HuH-7.5 (cell line): ENCODE measurements at regions not wholly inside any gene's neighbourhood (a gene's known extent, or its start where the extent isn't known, plus 50 kb on each side); places are given as distances from the start of the nearest gene placed in this dataset.

Experiments
- DNase-seq: peaks from one replicate; pipeline ENCODE4 v3.0.0; 2011; ENCODE audit warnings: low spot score

DNA sequence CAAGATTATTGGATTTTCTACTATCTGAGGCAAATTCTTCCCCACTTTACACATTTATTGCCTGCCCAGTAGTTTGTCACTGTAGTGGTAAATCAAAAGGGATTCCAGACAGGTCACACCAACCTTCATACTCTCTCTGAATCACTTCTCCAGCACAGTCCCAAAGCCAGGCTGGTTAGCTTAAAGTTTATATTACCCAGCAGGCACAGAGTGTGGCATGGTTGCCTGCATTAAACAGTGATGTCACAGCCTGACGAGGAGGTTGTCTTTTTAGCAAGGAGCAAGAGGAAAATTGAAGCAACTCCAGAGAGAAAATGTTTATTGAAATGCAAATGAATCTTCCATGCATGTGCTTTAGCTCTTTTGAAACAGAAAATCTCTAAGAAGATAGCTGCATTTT is 375.5 kb upstream of the CELF2 start:
- no peak for DNase-seq

DNA sequence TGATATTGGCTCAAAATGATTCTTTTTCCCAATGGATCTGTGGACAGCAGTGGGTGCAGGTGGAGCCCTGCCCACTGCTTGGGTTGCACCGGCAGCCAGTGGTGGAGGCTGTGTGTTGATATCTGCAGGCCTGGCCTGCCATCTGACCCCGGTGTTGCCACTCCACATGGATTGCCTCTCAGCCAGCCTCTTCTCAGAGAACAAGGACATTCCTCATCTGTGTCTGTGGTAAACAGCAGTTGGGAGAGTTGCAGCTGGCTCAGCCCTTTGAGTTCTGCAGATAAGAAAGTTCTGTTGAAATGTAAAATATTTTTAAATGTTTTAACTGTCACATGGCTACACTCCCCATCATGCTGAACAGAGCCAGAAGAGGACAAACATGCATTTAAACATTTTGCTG is 374.9 kb upstream of the CELF2 start:
- no peak for DNase-seq

DNA sequence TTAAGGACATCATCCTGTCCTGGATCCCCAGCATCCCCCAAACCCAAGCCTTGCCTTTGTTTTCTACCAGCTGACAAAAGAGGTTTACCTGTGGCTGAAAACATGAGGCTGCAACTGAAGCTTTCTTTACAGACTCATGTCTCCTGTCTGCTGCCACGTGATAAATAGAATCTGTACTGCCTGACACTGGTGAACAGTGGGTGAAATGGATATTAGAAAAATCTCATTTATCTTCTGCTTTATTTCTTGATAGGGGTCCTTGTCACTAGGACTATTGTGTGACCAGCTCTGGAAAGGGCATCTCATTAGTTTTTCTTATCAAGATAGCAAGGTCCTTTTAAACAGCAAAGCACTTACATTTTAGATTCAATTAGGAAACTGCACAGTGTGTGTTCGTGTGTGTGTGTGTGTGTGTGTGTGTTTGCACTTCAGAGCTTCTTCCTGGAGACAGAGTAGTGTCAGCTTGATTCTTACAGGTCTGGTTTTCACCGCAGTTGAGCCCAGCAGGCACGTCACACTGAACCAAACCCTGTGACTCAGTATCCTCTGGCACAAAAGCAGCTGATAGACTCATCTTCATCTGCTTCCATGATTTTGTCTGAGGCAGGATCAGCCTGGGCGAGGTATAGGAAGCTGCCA is 373.5 kb upstream of the CELF2 start:
- DNase-seq, result no peak

DNA sequence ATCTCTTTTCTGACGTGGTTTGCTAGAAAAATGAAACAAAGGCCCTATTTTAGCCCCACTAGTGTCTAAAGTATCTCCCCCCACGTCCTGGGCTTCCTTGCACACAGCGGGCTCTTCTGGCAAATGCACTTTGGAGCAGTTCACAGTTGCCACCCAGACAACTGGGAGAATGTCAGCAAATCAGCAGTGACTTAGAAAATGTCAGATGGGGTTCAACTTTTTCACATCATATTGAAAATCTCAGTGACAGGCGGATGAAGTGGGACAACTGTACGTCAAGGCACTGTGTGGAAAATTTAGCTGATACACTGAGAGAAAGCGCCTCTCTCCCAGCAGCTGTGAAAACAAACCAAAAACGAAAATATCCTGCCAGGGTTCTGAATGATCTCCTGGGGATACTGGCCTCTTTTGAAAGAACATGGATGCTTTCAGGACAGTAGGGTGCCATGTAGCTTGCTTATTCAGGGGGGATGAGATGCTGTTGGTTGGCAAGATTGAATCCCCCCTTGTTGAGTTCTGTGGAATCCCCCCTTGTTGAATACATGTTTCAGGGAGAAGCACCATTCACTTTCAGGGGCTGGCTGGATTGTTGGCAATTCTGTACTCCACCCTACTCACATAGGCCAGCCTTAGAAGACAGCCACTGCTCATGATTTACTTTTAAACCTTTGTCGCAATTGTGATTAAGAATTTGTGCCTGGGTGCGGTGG is 372.8 kb upstream of the CELF2 start:
- no peak for DNase-seq

DNA sequence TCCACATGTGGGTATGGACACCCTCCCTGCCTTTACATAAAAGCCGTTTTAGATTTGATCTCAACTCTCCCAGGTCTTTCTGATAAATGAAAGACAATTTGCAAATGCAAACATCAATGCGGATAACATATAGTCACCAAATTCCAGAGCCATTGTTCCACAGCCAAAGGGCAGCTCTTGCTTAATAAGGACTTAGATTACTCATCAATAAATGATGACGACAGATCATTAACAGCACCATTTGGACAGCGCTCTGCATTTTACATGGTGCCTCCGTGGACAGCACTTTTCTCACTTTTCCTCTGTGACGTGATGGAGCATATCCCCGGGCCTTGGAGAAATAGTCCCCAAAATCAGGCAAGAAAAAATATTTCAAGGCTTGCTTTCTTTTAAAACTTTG is 370.3 kb upstream of the CELF2 start:
- no peak for DNase-seq

DNA sequence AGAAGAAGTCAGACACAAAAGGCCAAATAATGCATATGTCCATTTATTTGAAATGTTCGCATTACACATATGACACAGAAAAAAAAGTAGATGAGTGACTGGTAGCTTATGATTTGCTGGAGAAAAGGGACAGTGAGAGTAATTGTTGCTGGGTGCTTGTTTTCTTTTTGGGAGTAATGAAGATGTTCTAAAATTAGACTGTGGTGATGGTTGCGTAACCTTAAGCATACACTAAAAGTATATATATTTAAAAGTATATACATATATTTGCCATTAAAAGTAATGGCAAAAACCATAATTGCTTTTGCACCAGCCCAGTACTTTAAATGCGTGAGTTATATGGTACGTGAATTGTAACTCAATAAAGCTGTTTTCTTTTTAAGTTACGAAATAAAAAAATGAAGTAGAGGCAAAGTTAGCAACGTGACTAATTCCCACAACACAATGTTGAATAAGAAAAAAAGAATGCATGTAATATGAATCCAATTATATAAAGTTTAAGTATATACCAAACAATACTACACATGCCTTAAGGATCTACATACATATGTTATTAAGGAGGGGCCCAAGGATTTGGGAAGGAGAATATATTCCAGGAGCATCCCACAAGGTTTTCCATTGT is 360.4 kb upstream of the CELF2 start:
- DNase-seq, result no peak

DNA sequence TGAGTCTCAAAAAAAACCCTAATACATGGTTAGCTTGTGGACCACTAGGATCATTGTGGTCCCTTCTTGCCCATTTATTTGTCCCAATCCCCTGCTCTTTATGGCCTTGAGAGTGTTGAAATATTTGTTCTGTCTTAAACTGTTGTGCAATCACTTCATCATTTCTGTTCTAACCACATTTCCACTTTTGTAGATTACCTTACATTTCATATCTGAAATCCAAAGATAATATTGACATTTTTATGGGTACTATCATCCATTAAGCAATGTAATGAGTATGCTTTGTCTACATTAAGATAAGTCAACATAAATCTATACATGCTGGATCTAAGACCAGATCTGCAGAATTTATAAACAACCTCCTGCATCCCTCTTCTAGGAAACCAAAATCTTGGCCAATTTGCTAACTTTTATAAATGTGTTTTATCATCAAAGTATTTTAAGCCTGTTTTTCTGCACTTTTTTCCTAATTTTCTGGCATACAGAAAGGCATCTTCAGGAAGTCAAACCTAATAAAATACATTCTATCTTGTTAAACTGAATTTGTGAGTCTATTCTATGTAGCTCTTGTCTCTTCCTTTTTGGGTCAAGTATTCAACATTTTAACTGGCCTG is 359.4 kb upstream of the CELF2 start:
- no peak for DNase-seq

DNA sequence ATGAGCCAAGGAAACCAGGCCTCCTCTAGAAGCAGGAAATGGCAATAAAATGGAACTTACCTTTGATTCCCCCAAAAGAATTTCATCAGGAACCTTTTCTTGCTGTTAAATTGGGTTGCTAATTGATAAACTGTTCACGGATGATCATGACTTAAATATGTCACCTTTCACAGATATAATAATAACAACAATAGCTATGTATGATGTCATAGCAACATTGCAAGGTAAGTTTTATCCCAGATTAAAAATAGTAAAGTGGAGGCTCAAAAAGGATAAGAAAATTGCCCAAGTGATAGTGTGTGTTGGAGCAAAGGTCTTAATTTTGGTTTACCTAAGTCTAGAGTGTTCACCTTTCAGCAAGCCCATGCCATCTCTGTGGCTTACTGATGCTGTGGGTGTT is 357.6 kb upstream of the CELF2 start:
- DNase-seq, result no peak

DNA sequence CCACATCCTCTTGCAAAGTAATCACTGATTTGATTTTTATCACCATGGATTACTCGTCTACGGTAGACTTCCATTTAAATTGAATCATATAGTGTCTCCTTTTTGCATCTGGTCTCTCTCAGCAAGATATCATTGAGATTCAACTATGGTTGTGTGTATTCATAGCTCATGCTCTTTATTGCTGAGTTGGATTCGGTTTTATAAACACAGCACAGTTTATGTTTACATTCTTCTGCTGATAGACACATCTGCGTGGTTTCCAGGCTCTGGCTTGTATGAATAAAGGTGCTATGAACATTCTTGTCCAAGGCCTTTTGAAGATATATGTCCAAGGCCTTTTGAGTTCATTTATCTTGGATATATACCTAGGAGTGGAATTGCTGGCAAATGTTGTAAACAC is 356.5 kb upstream of the CELF2 start:
- DNase-seq, result no peak

DNA sequence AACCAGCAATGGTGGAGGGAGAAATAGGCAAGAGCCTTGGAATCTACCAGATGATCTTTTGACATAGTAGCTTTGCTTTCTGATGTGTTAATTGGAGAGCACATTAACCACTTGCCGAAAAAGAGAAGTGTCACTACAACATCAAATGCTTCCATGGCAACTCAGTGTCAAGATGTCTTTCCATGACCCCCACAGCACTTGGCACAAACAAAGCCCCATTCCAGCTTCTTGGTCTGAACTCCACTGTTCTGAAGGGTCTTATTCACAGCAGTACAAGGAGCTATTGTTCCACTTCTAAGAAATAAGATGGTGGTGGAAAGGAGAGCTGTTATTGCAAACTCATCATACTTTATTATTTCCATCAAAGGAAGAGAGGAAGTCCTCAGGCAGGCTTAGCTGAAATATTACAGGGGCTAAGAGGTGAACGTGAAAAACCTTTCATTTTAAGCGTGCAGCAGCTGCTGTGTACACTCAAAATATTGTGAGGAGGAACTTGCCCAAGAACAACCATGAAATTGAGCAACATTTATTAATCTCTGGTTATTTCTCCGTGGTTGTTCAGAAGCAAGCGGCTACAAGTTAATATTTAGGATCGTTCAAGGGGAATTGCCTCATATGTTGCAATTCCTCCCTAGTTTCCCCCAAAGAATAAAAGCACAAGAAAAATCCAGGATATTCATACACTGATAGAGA is 354.8 kb upstream of the CELF2 start:
- no peak for DNase-seq

DNA sequence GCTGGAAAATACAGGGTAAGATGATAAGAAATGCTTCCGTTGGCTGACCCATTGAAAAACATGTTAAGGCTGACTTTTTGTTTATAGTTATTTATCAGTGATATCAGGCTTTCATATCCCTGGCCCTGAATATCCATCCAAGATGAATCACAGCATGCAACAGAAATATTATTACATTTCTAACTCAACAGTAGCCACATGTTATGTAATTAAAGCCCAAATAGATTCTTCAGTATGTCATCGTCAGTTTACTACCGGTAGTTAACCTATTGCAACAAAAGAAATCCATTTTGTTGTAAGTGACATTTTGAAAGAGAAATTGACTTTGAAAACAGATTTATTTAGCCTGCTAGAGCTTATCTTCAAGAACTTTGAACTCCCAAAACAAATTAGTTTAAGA is 354.1 kb upstream of the CELF2 start:
- DNase-seq, result no peak

DNA sequence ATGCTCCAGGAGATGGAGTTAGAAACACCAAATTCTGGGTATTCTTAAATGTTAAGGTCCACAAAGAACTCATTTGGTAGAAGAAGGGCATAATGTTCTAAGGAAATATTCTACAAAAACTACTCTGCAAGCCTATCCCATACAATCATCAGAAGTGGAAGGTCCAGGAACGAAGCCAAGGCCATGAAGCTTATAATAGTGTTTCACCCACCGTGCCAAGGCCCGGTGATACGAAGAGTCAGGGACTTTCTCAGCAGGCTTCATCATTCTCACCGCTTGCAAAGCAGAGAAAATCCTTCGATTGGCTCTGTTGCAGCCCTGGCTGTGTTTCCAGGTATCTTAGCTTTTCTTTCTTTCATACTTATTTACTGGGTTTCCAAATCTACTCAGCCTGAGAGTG is 351.9 kb upstream of the CELF2 start:
- DNase-seq, result no peak

DNA sequence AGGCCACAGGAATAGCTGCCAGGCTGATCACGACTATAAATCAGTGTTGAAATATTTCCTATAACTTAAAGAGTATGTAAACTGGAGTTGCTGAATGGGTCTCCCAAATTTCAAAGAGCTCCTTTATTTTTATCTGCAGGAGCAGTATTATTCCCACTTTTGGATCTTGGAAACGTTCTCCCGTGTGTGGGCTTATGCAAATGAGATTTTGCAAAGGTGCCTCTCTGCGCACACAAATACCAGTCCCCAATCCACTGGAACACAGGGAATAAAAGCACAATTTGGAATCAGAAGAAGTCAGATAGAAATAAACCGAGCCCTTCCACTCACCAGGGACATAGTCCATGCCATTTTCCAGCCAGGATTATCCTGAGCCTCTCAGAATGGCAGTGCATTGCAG is 350.2 kb upstream of the CELF2 start:
- no peak for DNase-seq

DNA sequence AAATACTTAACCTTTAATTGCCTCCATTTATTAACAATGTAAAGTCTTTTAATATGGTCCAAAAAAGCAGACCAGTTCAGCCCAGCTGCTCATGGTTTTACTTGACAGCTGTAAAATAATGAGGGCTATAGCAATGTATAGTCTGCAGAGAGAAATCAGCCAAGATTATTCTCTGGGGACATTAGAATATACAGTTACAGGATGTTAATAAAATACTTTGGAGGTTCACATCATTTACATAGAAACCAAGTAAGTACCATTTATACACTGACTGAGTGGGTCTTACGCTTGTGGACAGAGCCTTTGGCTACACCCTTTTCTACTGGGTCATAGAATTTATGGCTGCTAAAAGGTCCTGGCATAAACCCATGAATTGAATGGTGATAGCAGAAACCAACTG is 340.7 kb upstream of the CELF2 start:
- DNase-seq, result no peak

DNA sequence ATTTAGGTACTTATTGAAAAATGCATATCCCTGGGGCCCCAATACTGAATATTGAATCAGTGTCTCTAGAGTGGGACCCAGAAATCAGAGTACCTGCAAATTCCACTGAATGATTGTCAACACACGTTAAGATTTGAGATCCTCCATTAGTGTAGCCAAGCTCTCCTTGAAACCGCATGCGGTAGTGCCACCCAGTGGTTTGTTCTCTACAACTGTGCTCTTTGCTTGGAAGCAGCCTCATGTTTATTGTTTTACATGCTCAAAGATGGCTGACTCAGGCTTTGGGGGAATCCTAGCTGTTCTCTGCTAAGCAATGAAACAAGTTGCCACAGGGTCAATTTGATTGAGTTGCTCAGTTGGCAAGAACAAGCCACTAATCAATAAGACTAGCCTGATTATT is 340.2 kb upstream of the CELF2 start:
- DNase-seq, result no peak

DNA sequence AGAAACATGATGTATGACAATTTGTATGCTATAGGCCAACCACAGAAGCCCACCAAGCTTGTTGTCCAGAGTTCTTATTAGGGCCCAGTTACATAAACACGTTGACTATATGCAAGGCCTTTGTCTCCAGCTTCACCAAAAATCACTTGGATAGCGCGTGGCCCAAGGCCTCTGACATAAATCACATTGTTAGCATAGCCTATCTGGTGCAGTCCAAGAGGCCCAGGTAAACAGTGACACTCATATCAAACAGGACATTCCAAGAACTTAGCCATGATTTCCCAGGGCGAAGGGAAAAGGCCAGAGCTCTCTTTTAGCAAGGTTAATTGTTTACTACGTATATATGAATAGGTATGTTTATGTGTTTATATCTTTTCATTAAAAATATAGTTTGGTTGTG is 337.2 kb upstream of the CELF2 start:
- no peak for DNase-seq

DNA sequence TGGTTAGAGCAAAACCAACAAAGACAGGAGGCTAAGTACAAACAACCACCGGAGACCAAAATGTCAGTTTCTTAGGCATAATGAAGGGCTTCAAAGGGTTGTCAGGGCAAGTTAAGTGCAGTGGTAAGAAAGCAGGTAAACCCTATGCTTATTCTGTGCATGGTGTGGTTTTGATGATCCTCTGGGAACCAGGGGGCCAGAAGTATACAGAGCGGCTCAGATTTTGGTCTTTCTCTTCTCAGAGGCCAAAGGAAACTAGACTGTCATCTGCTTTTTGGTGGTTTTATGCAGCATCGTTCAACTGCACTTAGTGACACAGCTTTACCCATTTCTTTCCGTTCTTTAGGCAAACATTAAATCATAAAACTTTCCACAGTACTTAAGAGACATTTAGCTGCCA is 332.7 kb upstream of the CELF2 start:
- no peak for DNase-seq

DNA sequence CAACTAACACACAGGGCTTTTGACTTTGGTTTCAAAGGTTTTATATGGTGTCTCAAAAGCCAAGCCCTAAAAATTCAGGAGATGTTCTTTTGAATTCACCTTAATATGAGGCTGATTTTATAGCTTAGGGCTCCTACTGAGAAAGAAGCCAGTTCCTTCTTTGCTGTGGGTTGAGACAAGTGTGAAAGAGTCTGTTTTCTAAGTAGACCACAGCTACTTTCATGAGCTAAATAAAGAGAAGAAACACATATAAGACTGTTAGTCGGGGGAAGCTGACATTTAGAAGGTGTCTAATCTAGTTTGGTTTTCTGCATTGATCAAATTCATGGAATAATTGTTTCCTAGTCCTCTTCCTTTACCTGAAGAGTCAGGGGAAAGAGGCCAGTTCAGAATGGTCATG is 332.1 kb upstream of the CELF2 start:
- no peak for DNase-seq

DNA sequence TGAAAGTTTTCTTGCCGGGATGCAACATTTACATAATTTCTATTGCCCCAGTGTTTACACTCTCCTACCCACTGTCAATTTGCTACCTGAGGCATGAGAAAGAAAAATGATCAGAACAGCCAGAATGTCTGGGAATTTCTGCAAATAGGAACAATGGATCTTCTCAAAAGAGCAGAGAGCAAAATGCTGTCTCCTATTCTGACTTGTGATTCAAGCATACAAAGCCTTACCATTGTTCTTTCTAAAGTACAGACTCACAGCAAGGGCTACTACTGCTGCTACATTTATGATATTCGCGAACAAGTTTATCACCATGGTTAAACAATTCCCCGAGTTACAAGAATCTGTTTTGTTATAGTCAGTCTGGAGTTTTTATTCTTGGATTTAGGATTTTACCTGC is 329.9 kb upstream of the CELF2 start:
- no peak for DNase-seq

DNA sequence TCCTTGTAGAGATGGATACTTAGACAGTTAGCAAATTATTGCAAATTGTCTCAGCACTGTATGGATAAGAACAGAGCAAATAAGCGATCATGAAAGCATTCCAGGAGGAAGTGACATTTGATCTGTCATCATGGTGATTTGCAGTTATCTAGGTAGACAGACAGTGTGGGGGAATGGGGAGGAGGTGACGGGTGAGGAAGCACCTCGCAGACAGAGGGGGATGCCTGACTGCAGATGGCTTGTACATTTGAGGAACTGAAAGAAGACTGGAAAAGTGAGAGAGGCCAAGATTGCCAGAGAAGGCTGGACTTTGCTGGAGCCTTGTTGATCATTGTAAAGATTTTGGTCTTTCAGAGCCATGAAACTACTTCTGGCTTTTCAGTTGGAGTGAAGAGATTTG is 318.2 kb upstream of the CELF2 start:
- DNase-seq, result no peak

DNA sequence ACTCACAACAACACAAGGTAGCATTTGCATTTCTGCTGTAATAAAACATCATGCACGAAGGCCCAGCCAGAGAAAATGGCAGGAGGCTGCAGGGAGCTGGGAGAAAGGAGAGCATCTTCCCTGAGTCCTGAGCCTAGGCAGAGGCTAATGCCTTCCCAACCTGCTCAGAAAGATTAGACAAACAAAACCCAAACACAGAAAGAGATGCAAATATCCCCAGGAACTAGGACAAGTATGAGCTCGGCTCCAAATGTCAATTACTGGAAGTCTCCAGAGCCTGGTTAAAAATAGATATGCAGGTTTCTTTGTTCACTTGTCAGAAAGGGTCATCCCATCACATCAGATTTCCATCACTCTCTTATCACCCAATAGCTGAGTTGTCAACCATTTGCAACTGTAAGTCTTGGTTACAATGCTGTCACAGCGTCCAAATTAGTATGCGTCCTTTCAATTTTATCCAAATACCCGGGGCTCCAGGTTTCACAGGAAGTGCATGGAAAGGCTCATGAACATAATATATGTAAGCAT is 316.5 kb upstream of the CELF2 start:
- no peak for DNase-seq

DNA sequence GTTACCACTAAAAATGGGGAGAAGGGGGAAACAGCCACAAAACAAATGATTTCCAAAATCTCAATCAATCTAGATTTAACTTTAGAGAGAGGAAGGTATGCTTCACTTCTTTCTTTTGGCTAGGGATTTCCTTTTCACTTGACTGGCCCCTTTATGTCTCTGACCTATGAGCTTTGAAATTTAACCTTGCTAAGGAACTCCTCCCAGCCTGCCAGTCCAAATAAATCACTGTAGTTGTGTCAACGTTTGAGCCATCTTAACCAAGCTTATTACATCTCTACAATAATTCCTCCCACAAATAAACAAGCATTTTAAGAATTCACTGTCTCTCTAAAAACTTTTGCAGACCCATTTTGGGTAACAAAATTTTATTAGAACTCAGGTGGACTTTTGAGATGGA is 315.5 kb upstream of the CELF2 start:
- DNase-seq, result no peak

DNA sequence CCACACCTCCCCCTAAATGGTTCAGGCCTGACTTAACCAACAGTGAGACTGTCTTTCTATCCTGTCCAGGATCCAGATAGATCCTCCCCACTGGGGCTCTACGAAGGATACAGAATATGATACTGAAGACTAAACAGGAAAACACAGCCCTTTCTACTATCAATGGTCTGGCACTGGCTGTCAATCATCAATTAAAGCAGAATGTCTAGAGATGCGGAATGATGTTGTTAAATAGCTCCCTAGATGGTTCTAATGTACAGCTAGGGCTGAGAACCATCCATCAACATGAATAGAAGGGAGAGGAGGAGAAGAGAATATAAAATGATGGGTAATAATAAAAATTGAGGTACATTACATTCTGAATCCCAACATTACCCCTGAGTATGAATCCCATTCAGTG is 314.3 kb upstream of the CELF2 start:
- no peak for DNase-seq
